Ishikawa (cell line): ENCODE measurements at regions not wholly inside any gene's neighbourhood (a gene's known extent, or its start where the extent isn't known, plus 50 kb on each side); places are given as distances from the start of the nearest gene placed in this dataset.

Source experiments
- CEBPB ChIP-seq: IDR thresholded peaks from 2 replicates; pipeline ENCODE4 v1.6.1; 2012
- CREB1 ChIP-seq: IDR thresholded peaks from 2 replicates; pipeline ENCODE4 v1.6.1; 2012; ENCODE audit warnings: low read depth
- EGR1 ChIP-seq: IDR thresholded peaks from 2 replicates; pipeline ENCODE4 v1.6.1; 2012
- EP300 ChIP-seq: IDR thresholded peaks from 2 replicates; pipeline ENCODE4 v1.6.1; 2012; ENCODE audit warnings: borderline replicate concordance
- FOXM1 ChIP-seq: IDR thresholded peaks from 2 replicates; pipeline ENCODE4 v1.6.1; 2012; ENCODE audit warnings: low read depth, borderline replicate concordance
- NFIC ChIP-seq: IDR thresholded peaks from 2 replicates; pipeline ENCODE4 v1.6.1; 2012
- RAD21 ChIP-seq: IDR thresholded peaks from 2 replicates; pipeline ENCODE4 v1.6.1; 2012; ENCODE audit warnings: low read depth
- REST ChIP-seq: IDR thresholded peaks from 2 replicates; pipeline ENCODE4 v1.6.1; 2012; ENCODE audit warnings: low read depth, mild to moderate bottlenecking
- TAF1 ChIP-seq: IDR thresholded peaks from 2 replicates; pipeline ENCODE4 v1.6.1; 2012; ENCODE audit warnings: low read depth, mild to moderate bottlenecking
- TCF12 ChIP-seq: IDR thresholded peaks from 2 replicates; pipeline ENCODE4 v1.6.1; 2012; ENCODE audit warnings: low read depth
- TEAD4 ChIP-seq: IDR thresholded peaks from 2 replicates; pipeline ENCODE4 v1.6.1; 2012
- YY1 ChIP-seq: IDR thresholded peaks from 2 replicates; pipeline ENCODE4 v1.6.1; 2012; ENCODE audit warnings: low read depth
- ZBTB7A ChIP-seq: IDR thresholded peaks from 2 replicates; pipeline ENCODE4 v1.6.1; 2012; ENCODE audit warnings: low read depth
- TF ChIP-seq, protein P1 (sequence below): IDR thresholded peaks from 2 replicates; pipeline ENCODE4 v1.6.1; 2012
- TF ChIP-seq, protein P2 (sequence below): IDR thresholded peaks from 2 replicates; pipeline ENCODE4 v1.6.1; 2012

DNA sequence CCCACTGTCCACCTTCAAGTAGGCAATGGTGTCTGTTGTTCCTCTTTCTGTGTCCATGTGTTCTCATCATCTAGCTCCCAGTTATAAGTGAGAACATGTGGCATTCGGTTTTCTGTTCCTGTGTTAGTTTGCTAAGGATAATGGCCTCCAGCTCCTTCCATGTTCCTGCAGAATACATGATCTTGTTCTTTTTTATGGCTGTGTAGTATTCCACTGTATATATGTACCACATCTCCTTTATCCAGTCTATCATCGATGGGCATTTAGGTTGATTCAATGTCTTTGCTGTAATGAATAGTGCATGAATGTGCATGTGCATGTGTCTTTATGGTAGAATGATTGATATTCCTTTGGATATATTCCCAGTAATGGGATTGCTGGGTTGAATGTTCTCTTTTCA, 123.3 kb upstream of the LHX5 start:
- TF ChIP-seq, protein P1, sequence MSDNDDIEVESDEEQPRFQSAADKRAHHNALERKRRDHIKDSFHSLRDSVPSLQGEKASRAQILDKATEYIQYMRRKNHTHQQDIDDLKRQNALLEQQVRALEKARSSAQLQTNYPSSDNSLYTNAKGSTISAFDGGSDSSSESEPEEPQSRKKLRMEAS, result no peak
- TF ChIP-seq CREB1 (no peak), REST (no peak), FOXM1 (no peak), EGR1 (no peak), RAD21 (no peak), EP300 (no peak), ZBTB7A (no peak), NFIC (no peak), TEAD4 (no peak), YY1 (no peak), CEBPB (no peak), TAF1 (no peak), TCF12 (no peak)
- TF ChIP-seq, protein P2, sequence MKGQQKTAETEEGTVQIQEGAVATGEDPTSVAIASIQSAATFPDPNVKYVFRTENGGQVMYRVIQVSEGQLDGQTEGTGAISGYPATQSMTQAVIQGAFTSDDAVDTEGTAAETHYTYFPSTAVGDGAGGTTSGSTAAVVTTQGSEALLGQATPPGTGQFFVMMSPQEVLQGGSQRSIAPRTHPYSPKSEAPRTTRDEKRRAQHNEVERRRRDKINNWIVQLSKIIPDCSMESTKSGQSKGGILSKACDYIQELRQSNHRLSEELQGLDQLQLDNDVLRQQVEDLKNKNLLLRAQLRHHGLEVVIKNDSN, result no peak

DNA sequence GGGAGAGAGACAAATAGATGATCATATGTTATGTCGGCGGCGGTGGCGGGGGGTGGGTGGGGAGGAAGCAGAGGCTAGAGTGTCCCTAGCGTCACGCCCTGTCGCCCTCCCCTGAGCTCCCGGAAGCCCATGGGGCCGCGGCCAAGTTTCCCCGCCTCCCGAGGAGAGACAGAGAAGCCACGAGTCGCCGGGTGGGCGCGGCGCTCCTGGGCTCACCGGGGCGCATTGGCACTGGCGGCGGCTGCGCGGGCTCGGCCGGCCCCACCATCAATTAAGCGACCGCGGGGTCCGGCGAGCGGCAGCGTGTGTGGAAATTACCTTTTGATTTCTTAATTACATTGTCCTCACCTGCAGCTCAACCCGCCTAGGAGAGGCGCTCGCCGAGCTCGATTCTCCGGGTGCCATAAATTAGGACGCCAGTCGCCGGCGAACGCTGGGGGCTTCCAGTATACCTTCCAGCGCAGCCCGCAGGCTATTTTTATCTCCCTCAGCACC, 119.9 kb upstream of the LHX5 start:
- TF ChIP-seq RAD21, result no peak
- TF ChIP-seq EGR1, result no peak
- no peak for TF ChIP-seq TCF12
- TF ChIP-seq CEBPB, result no peak
- TF ChIP-seq NFIC, result no peak
- TF ChIP-seq, protein P2, result no peak
- no peak for TF ChIP-seq REST
- no peak for TF ChIP-seq TAF1
- TF ChIP-seq FOXM1, result no peak
- no peak for TF ChIP-seq ZBTB7A
- TF ChIP-seq YY1, result no peak
- no peak for TF ChIP-seq TEAD4
- TF ChIP-seq EP300, result no peak
- TF ChIP-seq, protein P1, result no peak
- TF ChIP-seq CREB1, result no peak

DNA sequence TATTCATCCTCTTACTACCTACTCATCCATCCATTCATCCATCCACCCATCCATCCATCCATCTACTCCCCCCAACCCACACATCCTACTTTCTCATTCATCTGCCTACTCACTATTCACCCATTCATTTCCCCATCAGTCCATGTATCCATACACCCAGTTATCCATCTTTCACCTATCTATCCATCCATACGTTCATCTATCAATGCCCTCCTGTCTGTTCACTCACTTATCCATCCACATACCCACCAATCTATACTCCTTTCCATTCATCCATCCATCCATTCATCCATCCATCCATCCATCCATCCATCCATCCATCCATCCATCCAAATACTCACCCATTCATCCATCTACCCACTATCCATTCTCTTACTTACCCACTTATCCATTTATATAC, 117.8 kb upstream of the LHX5 start:
- TF ChIP-seq TEAD4 (no peak), REST (no peak), EP300 (no peak), CREB1 (no peak), EGR1 (no peak), CEBPB (no peak)
- TF ChIP-seq, protein P2, result no peak

GRCh38 chr12:113587720-113588119, 116.0 kb upstream of the LHX5 start:
- TF ChIP-seq CREB1, result no peak
- TF ChIP-seq, protein P1, result no peak
- no peak for TF ChIP-seq TCF12
- no peak for TF ChIP-seq TAF1
- TF ChIP-seq EGR1, result no peak
- no peak for TF ChIP-seq EP300
- TF ChIP-seq YY1, result no peak
- no peak for TF ChIP-seq TEAD4
- no peak for TF ChIP-seq ZBTB7A
- TF ChIP-seq RAD21, result no peak
- TF ChIP-seq, protein P2, result no peak
- TF ChIP-seq CEBPB, result no peak
- TF ChIP-seq REST, result no peak
- TF ChIP-seq FOXM1, result no peak
